Femur (tissue), 1 donor: ENCODE measurements at regions not wholly inside any gene's neighbourhood (a gene's known extent, or its start where the extent isn't known, plus 50 kb on each side); places are given as distances from the start of the nearest gene placed in this dataset.

ENCODE experiments used
- DNase-seq: peaks from one replicate; pipeline ENCODE4 v3.0.0-alpha.2; 2017

DNA sequence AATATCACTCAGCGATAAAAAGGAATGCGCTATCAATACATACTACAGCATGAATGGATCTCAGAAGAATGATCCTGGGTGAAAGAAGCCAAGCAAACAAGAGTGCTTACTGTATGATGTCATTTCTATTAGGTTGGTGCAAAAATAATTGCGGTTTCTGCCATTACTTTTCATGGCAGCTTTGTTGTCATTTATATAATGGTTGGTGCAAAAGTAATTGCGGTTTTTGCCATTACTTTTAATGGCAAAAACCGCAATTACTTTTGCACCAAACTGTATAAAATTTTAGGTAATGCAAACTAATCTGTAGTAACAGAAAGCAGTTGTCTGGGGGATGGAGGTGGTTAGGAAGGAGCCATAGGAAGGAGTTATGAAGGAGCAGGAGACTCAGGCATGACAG lies 318.3 kb upstream of the ZMIZ1 start:
- DNase-seq: no peak

DNA sequence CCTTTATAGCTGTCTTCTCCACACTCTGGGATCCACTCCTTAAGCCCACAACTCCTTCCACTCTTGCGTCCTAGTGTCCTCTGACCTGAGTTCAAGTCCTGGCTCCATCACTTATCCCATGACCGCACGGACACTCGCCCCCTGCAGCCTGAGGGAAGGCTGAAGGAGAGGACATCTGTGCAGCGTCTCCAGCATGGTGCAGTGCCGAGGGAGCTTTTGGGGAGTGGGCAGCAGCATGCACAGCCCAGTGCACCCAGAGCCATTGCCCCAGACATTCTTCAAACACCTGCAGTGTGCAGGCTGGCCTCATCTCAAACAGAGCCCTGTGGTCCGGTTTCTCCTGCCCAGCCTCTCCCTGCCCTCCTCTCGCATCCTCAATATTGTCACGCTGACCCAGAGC lies 317.1 kb upstream of the ZMIZ1 start:
- DNase-seq: no peak

DNA sequence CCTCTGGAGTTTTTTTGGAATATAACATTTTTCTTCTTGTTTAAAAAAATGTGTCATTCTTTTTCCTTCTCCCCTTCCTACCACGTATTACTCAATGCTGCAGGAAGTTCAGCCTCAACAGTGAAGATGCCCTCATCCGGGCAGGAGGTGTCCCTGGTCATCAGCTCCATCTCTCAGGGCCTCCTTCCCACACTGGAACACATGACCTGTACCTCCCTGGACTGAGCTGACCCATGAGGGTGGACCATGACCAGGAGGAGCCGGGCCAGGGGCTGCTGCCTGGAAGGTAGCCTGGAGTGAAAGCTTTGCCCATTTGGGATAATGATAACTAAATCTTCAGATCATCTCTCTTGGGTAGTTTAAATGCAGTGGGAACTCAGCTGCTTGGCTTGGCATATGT lies 316.5 kb upstream of the ZMIZ1 start:
- DNase-seq: no peak

DNA sequence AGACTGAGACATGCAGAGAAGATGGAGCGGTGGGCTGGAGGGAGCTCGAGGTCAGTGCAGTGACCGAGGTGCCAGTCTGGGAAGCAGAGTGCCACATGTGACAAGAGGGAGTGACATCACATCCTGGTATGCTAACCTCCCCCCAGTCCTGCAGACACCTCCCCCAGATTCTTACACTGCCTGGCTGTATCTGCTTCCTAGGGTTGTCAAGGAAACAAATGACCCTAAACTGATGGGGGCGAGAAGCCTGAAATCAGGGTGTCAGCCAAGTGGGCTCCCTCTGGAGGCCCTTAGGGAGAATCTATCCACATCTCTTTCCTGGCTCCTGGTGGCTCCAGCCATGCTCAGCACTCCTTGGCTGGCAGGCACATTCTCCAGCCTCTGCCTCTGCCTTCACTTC lies 316.1 kb upstream of the ZMIZ1 start:
- no peak for DNase-seq

DNA sequence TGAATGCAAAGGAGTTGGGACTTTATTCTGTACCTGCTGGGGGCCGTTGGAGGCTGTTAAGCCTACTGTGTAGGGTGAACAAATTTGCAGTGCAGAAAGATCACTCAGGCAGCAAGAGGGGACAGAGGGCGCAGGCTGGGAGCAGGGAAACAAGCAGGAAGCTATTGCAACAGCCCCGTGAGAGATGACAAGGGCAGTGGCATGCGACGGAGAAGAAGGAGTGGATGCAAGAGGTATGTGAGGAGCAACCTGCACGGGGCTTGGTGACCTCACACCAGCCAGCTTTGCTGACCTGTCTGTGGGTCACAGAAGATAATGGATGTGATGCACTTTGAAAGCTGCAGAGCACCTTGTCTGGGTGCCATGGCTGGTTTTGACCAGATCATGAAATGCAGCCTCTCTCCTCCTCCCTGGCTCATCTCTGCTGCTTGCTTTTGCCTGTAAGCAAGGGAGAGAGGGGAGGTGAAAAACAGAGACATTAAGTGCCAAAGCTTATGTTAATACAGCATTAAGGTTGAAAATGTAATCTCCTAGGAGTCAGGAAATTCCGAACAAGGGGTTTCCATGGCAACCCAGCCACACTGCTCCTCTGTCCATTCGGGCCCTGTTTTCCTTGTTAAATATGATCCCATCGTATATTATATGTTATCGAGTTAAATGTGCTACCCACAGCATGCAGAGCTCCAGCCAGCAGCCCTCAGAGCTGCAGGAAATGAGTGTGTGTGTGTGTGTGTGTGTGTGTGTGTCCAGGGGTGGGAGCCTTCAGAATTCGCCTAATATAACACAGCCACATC lies 314.3 kb upstream of the ZMIZ1 start:
- DNase-seq: peak; percentile 86

DNA sequence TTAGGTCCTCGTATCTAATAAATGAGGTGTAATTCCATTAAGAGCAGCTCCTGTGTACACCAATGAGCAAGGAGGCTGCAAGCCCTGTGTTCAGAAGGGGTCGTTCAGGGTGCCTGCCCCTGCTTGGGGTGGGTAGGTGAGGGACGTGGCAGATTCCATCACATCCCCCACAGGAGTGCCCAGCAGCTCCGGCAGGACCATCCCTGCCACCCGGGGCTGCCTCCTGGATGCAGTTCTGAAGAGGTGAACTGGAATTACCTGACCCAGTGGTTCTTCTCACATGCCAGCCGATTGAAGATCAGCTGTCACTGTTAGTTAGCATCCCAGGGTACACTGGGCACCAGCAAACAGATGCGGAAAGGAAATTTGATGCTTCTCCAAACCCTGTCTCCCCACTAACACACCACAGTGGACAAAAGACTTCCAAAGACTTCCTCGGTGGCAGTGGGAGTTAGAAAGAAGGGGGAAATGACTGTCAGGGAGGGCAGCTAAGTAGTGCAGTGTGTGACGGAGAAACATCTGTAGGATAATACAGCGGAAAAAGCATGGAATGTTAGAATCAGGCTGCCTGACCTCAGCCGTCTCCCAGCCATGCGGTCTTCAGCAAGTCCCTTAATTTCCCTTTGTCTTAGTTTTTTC lies 313.6 kb upstream of the ZMIZ1 start:
- DNase-seq: no peak

DNA sequence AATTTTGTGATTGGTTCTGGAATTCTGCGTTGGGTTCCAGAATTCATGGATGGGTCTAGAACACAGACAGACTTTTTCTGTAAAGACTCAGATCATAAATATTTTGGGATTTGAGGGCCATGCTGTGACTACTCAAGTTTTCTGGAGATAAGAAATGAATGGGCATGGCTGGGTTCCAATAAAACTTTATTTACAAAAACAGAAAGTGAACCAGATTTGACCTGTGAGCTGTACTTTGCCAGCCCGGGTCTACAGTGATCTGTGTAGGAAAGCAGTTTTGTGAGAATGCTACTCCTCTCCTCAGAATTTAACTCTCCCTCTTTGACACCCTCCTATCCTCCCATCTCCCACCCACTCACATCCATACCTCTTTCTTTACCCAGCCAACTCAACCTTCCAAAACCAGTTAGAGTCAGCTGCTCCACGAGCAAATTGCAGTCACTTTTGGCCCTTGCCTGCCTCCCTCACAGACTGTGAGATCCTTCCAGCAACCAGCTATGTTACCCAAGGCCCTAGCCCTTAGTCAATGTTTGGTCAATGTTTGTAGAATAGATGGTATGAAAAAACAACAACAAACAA lies 312.8 kb upstream of the ZMIZ1 start:
- DNase-seq: peak; percentile 20

DNA sequence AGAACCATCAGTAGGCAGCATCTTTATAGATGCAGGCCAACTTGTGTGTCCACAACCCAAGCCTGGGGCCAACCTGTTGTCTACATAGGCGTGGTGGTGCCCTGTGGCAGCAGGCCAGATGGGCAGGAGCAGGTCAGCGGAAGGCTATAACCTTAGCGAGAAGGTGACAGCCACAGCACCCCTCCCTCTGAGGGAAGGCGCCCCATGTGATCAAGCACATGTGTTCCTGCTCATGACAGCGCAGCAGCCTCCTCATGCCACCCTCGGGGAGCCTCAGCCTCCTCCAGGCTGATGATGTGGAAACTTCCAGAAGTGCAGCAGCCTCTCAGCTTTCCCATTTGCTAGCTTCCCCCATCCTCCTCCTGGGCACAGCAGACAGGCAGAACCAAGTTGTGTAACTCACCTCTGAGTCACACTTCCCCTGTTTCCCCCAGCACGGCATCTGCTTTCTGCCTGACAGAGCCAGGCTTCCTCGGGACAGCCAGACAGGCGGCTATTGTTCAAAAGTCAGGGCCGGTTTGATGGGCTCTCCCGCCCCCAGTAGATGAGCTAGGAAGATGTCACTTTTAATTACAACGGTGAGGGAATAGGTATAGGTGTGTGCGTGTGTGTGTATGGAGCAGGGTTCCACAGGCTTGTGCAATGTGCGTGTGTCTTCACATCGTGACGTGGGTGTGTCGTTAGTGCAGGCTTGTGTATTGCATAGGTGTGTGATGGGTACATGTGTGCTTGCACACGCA lies 312.0 kb upstream of the ZMIZ1 start:
- DNase-seq: peak; percentile 80

DNA sequence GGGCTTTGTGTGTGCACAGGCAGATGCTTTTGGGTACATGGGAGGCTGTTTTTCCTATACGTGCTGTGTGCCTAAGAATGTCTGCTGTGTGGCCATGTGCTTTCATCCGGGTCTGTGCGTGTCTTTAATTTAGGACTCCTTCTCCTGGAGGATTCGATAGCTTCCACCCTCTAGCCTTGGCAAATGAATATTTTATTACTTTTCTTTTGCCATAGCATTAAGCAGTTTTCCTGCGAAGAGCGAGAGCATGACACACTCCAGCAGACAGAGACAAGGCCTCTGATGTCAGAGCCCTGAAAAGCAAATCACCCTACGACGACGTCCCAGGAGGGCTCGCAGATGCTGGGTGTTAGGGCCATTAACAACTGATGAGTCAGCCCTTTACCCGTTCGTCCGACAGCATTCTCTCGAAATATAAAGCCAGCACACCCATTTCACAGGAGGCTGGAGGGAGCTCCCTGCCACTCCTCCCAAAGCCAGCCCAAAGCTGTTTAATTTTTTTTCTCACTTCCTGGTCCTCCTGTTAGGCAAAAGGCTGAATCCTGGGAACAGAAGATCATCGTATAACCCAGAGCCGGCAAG lies 311.3 kb upstream of the ZMIZ1 start:
- DNase-seq: peak; percentile 17

DNA sequence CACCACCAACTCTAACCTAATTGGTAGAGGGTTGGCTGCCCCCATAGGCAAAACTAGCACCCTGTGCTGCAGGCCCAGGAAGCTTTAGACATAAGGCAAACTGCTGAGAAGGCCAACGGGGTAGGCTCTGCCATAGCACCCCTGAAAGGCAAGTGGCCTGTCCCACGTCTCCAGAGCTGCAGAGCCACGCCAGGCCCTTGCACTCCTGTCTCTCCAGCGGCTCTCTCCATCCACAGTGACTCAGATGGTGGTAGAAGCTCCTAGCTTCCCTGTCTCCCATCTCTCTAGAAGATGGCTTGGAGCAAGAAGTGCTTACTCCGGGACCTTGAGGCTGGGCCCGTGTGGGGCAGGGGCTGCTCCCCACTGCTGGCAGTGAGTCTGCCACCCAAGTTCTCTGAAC lies 310.6 kb upstream of the ZMIZ1 start:
- DNase-seq: no peak

DNA sequence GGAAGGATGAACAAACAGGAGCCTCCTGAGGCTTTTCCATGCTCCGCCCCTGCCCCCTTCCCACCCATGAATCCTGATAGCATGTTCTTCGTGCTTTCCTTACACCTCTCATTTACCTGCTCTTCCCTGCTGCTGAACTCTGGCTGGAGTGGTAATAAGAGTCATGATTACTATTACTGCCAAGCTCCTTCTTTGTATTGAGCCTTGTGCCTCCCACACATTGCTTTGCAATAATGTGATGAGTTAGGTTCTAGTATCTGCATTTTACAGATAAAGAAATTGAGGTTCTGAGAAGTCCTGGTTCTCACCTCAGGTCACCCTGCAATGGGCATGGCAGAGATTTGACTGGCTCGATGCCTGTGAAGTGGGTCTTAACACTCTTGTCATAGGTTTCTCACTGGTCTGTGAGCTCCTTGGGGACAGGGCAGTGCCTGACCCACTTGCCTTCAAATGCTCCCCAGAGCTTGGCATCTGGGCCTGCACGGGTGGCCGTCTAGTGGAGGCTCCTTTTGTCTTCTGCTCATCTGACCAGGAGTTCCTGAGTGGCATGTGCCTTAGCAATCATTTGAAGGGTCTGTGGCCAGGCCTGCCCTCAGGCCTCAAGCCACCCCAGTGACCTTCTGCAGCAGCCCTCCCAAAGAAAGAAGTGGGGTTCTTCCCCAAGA lies 309.2 kb upstream of the ZMIZ1 start:
- DNase-seq: no peak

DNA sequence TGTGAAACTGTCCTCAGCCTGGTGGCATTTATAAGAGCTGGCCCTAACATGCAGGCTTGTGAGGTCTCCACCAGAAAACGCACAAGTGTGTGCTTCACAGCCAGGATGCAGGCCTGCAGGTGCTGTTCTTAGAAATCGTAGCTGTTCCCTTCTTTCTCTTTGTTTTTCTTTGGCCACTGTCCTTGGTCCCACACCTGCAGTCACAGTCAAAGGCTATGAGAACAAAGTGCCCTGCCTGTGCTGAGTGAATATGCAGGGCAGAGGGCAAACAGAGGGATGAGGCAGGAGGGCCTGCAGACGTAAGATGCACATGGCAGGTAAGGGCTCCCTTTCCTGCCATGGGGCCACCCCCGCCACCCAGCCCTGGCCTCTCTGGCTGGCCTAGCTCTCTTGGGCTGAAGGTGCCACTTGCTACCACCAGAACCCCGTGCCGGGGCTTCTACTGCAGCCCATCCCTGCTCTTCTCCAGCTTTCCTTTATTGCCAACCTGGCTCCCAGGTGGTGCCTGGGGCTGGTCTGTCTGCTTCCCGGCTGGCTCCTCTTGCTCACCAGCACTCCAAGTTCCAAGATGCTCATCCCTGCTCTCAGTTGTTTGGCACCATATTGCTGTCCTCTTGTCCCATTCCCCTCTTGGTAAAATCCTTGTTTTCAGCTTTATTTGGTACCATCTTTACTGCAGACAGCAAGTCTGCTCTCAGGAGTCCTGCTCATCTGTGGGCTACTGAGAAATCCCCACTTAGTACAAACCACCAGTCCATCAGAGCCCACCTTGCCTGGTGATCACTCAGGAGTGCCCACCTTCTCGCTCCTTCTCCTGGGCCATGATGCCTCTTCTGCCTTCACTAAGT lies 308.1 kb upstream of the ZMIZ1 start:
- no peak for DNase-seq

DNA sequence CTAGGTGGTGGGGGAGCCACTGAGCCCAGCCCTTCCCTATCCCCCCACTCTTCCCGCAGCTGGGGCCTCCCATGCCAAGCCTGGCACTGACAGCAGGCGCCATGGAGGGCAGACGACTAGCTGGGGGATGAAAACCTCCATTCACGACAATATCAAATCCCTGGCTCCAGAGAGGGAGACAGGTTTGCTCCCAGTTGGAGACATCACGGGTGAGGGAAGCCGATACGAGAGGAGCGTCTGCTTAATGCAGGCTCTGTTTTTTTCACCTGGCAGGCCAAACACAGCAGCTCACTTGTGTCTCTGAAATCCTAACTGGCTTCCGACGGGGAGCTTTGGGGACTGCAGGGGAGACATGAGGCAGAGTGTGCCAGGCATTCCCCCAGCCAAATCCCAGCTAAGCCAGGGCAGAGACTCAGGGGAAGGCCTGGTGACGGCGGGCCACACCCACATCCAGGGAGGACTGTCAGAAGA lies 307.4 kb upstream of the ZMIZ1 start:
- peak; percentile 53 for DNase-seq

DNA sequence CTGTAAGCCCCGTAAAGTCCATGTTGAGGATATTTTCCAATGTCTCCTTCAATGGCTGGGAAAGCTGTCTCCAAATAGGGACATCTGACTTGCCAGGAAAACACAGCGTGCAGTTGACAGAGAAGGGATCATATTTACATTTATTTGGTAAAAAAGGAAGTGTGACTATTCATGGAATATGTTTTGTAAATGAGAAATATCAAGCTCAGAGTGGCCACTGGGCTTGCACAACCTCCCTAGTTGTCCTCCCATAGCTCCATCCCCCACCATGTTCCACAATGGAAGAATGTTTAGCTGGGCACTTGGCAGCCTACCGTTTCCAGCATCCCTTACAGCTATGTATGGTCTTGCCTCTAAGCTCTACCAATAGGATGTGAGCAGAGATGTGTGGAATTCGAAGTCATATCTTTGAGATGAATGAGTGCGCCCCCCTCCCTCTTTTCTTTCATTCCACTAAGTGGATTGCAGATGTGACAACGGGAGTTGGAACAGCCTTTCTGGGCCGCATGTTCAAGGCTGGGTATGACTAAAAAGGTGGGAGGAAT lies 306.6 kb upstream of the ZMIZ1 start:
- DNase-seq: no peak

DNA sequence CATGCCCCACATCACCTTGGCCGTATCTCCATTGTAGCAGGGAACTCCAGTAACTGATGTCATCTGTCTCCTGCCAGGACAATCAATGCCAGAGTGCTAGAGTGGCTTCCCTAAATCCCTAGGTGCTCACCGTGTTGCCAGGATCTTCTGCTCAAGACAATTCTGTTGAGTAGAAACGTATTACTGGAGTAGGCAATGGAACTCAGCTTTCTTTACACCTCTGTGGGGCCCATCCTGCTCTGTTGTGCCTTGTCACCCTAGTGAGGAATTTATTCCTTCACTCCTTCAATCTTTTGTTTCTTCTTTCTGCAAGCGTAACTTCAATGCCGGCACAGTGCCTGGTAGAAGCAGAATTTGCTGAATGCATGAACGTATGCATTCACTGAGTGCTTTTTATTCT lies 305.5 kb upstream of the ZMIZ1 start:
- no peak for DNase-seq

DNA sequence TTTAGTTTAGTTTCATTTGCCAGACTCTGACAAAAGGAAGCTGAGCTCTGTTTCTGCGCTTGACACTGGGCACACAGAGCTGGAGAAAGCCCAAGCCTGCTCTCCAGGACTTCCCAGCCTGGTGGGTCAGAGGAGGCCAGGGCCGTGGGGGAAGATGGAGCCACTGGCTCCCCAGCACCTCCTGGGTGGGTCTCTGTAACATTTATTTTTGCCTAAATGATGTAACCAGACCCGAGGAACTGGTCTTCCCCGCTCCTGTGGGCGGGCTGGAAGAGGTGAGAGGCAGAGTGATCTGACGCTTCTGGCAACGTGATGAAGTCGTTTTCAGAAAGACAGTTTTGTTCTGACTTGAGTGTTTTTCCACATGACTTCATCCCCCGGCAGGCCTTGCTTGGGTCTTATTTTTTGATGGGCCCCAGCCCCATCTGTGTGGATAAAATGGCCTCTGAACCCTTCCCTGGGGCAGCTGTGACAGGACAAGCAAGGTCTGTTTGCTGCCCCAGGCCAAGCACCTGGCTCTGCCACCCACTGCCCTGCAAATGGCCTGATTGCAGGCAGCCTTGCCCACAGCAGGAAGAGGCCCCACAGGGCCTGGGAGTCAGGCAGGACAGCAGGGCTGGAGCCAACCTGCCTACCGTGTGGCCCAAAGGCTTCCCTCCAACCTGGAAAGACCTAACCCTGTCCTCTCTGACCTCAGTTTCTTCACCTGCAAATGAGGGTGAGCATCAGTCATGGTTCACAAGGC lies 304.9 kb upstream of the ZMIZ1 start:
- DNase-seq: peak; percentile 87

DNA sequence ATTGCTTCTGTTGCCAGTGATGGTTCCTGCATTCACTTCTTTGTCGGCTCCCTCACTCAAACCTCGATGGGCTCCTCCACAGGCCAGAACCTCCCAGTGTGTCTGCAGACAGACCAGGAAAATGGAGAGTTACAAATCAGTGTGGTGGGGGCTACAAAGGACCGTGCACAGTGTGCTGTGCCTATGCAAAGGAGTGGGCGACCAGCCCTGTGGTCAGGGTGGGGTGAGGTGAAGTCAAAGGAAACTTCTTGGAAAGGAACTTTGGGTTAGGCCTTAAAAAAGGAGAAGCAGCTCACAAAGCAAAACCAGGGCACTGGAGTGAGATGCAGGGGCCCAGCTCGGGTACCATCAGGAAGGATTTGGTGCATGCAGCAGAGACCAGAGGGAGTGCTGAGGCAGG lies 304.3 kb upstream of the ZMIZ1 start:
- DNase-seq: no peak

DNA sequence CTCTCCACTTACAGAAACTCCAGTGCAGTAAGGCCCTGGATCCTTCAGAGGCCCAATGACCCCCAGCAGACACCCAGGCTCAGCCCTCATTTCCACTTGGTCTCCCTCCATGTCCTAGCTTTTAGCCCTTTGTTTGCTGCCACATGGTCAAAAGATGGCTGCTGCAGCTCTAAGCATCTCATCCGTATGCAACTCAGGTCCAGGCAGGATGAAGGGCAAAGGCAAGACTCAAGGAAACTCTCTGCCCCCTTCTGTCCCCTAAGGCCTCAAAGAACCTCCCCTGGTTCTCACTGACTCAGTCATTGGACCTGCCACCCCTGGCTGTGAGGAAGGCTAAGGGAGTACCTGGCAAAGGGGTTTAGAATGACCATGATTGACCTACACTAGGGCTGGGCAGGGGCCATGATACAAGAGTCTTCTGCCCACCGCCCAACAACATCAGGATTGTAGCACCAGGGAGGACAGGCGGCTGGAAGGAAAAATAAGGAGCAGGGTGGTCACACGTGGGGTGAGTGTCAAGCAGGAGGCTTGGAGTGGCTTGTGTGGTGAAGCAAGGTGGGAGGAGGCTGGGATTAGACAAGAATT lies 303.8 kb upstream of the ZMIZ1 start:
- DNase-seq: no peak

DNA sequence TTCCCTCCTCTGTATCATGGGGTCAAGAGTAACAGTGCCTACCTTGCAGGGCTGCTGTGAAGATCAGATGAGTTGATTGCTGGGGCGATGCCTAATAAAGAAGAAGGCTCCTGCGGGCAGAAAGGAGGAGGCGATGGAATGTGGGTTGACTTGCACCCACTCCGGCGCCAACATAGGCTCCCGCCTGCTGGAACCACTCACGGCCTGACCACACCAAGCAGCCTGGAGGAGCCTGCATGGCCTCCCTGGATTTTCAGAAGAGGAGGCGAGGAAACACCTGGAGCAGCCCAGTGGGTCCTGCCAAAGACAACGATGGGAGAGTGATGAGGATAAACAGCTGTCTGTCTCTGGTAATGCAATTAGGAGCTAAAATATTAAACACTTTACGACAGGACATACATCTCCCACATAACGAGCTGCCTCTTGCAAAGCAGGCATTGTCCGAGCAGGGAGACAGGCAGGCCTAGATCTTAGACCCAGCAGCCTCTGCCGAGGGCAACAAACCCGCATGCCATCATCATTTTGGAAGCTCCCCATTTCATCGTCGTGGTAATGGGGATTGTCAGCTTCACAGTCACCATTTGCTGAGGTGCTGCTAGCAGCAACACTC lies 302.9 kb upstream of the ZMIZ1 start:
- DNase-seq: peak; percentile 17

DNA sequence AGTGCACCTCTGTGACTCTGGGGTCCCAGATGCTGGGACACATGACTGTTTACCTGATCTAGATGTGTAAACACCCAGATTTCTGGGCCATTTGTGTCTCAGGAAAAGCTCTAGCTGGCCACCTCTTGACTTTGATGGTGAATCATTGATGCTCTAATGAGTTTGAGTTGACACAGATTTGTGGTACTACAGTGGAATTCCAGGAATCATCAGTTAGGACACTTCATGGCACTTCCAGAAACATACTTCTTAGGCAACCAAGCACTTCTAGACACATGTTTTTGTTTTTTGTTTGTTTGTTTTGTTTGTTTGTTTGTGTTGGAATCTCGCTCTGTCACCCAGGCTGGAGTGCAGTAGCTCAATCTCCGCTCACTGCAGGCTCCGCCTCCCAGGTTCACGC lies 302.2 kb upstream of the ZMIZ1 start:
- no peak for DNase-seq
